Breast epithelium (tissue), 3 donors: ENCODE measurements at regions not wholly inside any gene's neighbourhood (a gene's known extent, or its start where the extent isn't known, plus 50 kb on each side); places are given as distances from the start of the nearest gene placed in this dataset.

ENCODE experiments used
- CTCF ChIP-seq, 3 donors: fragments of 450-650 bp; IDR thresholded peaks; one replicate each; pipeline ENCODE4 v1.5.1; 2016 to 2017; ENCODE audit warnings: antibody characterized with exemption in 3 of 3, mild to moderate bottlenecking in 3 of 3, moderate library complexity in 3 of 3
- POLR2A ChIP-seq: fragments of 450-650 bp; IDR thresholded peaks from one replicate; pipeline ENCODE4 v1.6.1; 2016; ENCODE audit warnings: antibody characterized with exemption, mild to moderate bottlenecking, moderate library complexity
- POLR2AphosphoS5 ChIP-seq, 3 donors: sonication (generic); formaldehyde crosslinking; IDR thresholded peaks; one replicate each; pipeline ENCODE4 v1.6.1; 2017; ENCODE audit warnings: antibody characterized with exemption in 3 of 3

- TF ChIP-seq POLR2A, result no peak
- TF ChIP-seq CTCF (IDR thresholded peaks at IDR 0.05), result no peak
- TF ChIP-seq POLR2AphosphoS5 (IDR thresholded peaks at IDR 0.05), result no peak
These were observed 281.6 kb upstream of the FOXF1 start for GRCh38 chr16:86228713-86229112.
